Neural cell (in vitro differentiated cells): ENCODE measurements at regions not wholly inside any gene's neighbourhood (a gene's known extent, or its start where the extent isn't known, plus 50 kb on each side); places are given as distances from the start of the nearest gene placed in this dataset.

Source experiments
- H2AFZ ChIP-seq: fragments of 200-600, 300-800 bp; sonication (generic), shearing (Covaris generic); 2 replicates; pipeline ENCODE4 v1.6.0; 2014; ENCODE audit warnings: low read depth, mild to moderate bottlenecking, antibody characterized with exemption, low read length, moderate library complexity
- H3F3A ChIP-seq: fragments of 200-600 bp; shearing (Covaris generic); 2 replicates; pipeline ENCODE4 v1.6.1; 2016; ENCODE audit warnings: mild to moderate bottlenecking, moderate library complexity, mixed read lengths, antibody characterized with exemption, low read length; ENCODE audit not compliant: insufficient read depth, poor library complexity, severe bottlenecking
- H3K27ac ChIP-seq: fragments of 200-600, 300-800 bp; sonication (generic), shearing (Covaris generic); 2 replicates; pipeline ENCODE4 v1.5.1; 2014; ENCODE audit warnings: mild to moderate bottlenecking, low read length, moderate library complexity
- H3K27me3 ChIP-seq: fragments of 300-800, 200-600 bp; sonication (generic), shearing (Covaris generic); 2 replicates; pipeline ENCODE4 v1.6.0; 2014; ENCODE audit warnings: mild to moderate bottlenecking, low read depth, low read length, moderate library complexity; ENCODE audit not compliant: insufficient read depth
- H3K36me3 ChIP-seq: fragments of 300-800, 200-600 bp; sonication (generic), shearing (Covaris generic); 2 replicates; pipeline ENCODE4 v1.5.1; 2014; ENCODE audit warnings: mild to moderate bottlenecking, antibody characterized with exemption, low read length, moderate library complexity; ENCODE audit not compliant: insufficient read depth
- H3K4me2 ChIP-seq: fragments of 300-800, 200-600 bp; sonication (generic), shearing (Covaris generic); 2 replicates; pipeline ENCODE4 v1.6.0; 2014; ENCODE audit warnings: mild to moderate bottlenecking, low read length
- H3K4me3 ChIP-seq: fragments of 300-800, 200-600 bp; sonication (generic), shearing (Covaris generic); 2 replicates; pipeline ENCODE4 v1.5.1; 2014; ENCODE audit warnings: mild to moderate bottlenecking, low read length, moderate library complexity
- H3K79me2 ChIP-seq: fragments of 200-600 bp; shearing (Covaris generic); replicated peaks from 2 replicates; pipeline ENCODE4 v1.6.0; 2014; ENCODE audit warnings: mild to moderate bottlenecking, low read length, moderate library complexity; ENCODE audit not compliant: insufficient read depth
- H3K9ac ChIP-seq: fragments of 300-800, 200-600 bp; sonication (generic), shearing (Covaris generic); 2 replicates; pipeline ENCODE4 v1.6.1; 2016; ENCODE audit warnings: mild to moderate bottlenecking, low read length, mixed read lengths
- H3K9me2 ChIP-seq: fragments of 200-600 bp; shearing (Covaris generic); 2 replicates; pipeline ENCODE4 v1.6.1; 2016; ENCODE audit warnings: mild to moderate bottlenecking, low read length, mixed read lengths; ENCODE audit not compliant: insufficient read depth
- H3K9me3 ChIP-seq: fragments of 200-600, 300-800 bp; sonication (generic), shearing (Covaris generic); 2 replicates; pipeline ENCODE4 v1.6.1; 2016; ENCODE audit warnings: mild to moderate bottlenecking, mixed run types, low read length, moderate library complexity, mixed read lengths
- H4K20me1 ChIP-seq: fragments of 200-600 bp; shearing (Covaris generic); 2 replicates; pipeline ENCODE4 v1.6.1; 2016; ENCODE audit warnings: mild to moderate bottlenecking, mixed run types; ENCODE audit not compliant: insufficient read depth
- CTCF ChIP-seq: fragments of 450-650 bp; IDR thresholded peaks from 2 replicates; pipeline ENCODE4 v1.5.1; 2014; ENCODE audit warnings: antibody characterized with exemption, mild to moderate bottlenecking, moderate library complexity; ENCODE audit not compliant: poor library complexity, severe bottlenecking
- EP300 ChIP-seq: fragments of 450-650 bp; conservative IDR thresholded peaks from 2 replicates; pipeline ENCODE4 v1.6.1; 2014; ENCODE audit warnings: antibody characterized with exemption, mild to moderate bottlenecking, moderate library complexity; ENCODE audit not compliant: poor library complexity, severe bottlenecking
- EZH2 ChIP-seq: fragments of 200-600, 300-800 bp; shearing (Covaris generic), sonication (generic); IDR thresholded peaks from 2 replicates; pipeline ENCODE4 v1.6.1; 2014; ENCODE audit warnings: antibody characterized with exemption, low read length, borderline replicate concordance, mild to moderate bottlenecking; ENCODE audit not compliant: insufficient read depth, poor library complexity, severe bottlenecking
- MXI1 ChIP-seq: fragments of 450-650 bp; conservative IDR thresholded peaks from 2 replicates; pipeline ENCODE4 v1.6.1; 2014; ENCODE audit warnings: antibody characterized with exemption, mild to moderate bottlenecking; ENCODE audit not compliant: poor library complexity, severe bottlenecking
- POLR2AphosphoS5 ChIP-seq: IDR thresholded peaks from 2 replicates; pipeline ENCODE4 v1.6.1; 2012
- RAD21 ChIP-seq: fragments of 450-650 bp; conservative IDR thresholded peaks from 2 replicates; pipeline ENCODE4 v1.6.1; 2014; ENCODE audit warnings: antibody characterized with exemption, mild to moderate bottlenecking, moderate library complexity
- REST ChIP-seq: IDR thresholded peaks from 2 replicates; pipeline ENCODE4 v1.6.1; 2012; ENCODE audit warnings: borderline replicate concordance
- SMC3 ChIP-seq: fragments of 450-650 bp; conservative IDR thresholded peaks from 2 replicates; pipeline ENCODE4 v1.6.1; 2014; ENCODE audit warnings: antibody characterized with exemption, mild to moderate bottlenecking, moderate library complexity; ENCODE audit not compliant: poor library complexity
- TAF1 ChIP-seq: IDR thresholded peaks from 2 replicates; pipeline ENCODE4 v1.6.1; 2012; ENCODE audit warnings: low read depth

GRCh38 chr16:73170612-73171038, 122.7 kb upstream of the ZFHX3 start:
- Histone ChIP-seq H3K9me2 (no peaks in the 10 kb centered on the region), H3K4me2 (no peak overlapping the region), H3K9ac (no peak overlapping the region), H3K27me3 (no peaks in the 10 kb centered on the region), H2AFZ (no peak overlapping the region), H3K79me2 (no peaks in the 10 kb centered on the region), H3K36me3 (no peaks in the 10 kb centered on the region), H3F3A (no peaks in the 10 kb centered on the region), H3K9me3 (no peaks in the 10 kb centered on the region), H4K20me1 (no peaks in the 10 kb centered on the region), H3K27ac (no peak overlapping the region), H3K4me3 (no peak overlapping the region)
- no peak for TF ChIP-seq RAD21
- no peak for TF ChIP-seq EP300
- no peak for TF ChIP-seq REST
- no peak for TF ChIP-seq SMC3
- TF ChIP-seq TAF1 = no peak
- no peak for TF ChIP-seq EZH2
- no peak for TF ChIP-seq CTCF
- no peak for TF ChIP-seq MXI1

- TF ChIP-seq EP300 (no peak), POLR2AphosphoS5 (no peak), MXI1 (no peak), RAD21 (no peak), SMC3 (no peak), REST (no peak), CTCF (no peak), TAF1 (no peak), EZH2 (no peak)
- no peaks in the 10 kb centered on the region for H3K9me3 ChIP-seq
- no peaks in the 10 kb centered on the region for H3K36me3 ChIP-seq
- H3F3A ChIP-seq = no peaks in the 10 kb centered on the region
- no peaks in the 10 kb centered on the region for H4K20me1 ChIP-seq
- no peak overlapping the region for H3K4me2 ChIP-seq
- no peaks in the 10 kb centered on the region for H3K79me2 ChIP-seq
- H3K9ac ChIP-seq = no peak overlapping the region
- no peaks in the 10 kb centered on the region for H3K27me3 ChIP-seq
- H3K9me2 ChIP-seq = no peaks in the 10 kb centered on the region
- no peak overlapping the region for H3K4me3 ChIP-seq
- H2AFZ ChIP-seq = no peak overlapping the region
- H3K27ac ChIP-seq = no peak overlapping the region
Measured at GRCh38 chr16:73166947-73167550, 119.1 kb upstream of the ZFHX3 start.
